ENCODE measurements at regions not wholly inside any gene's neighbourhood (a gene's known extent, or its start where the extent isn't known, plus 50 kb on each side); places are given as distances from the start of the nearest gene placed in this dataset.

- H3K9me3 ChIP-seq (ENCODE audit: low read length), result no peaks in the 10 kb centered on the region
- H3K27me3 ChIP-seq (ENCODE audit: low read length), result no peaks in the 10 kb centered on the region; the same call in 1 of the 2 replicates
- peak overlapping the region; percentile 63; the same call in 1 of the 2 replicates for H2AFZ ChIP-seq (ENCODE audit: low read length)
- H3K9me2 ChIP-seq (replicated peaks; ENCODE audit: insufficient read depth, low read length), result no peaks in the 10 kb centered on the region
- H3K79me2 ChIP-seq (ENCODE audit: low read length), result no peaks in the 10 kb centered on the region
- H3K9ac ChIP-seq (ENCODE audit: low read length), result no peak overlapping the region
- no peak overlapping the region for H3K27ac ChIP-seq (ENCODE audit: low read length)
- no peaks in the 10 kb centered on the region for H3K36me3 ChIP-seq (ENCODE audit: insufficient read depth, low read length)
- peaks cover 13% of the 10 kb centered on the region for H3K4me1 ChIP-seq (ENCODE audit: low read length)
- H4K20me1 ChIP-seq (ENCODE audit: insufficient read depth, low read depth, low read length), result no peaks in the 10 kb centered on the region
- no peak overlapping the region for H3K4me2 ChIP-seq (ENCODE audit: low read depth, low read length, poor library complexity, severe bottlenecking)
- no peak overlapping the region for H3K4me3 ChIP-seq (ENCODE audit: low read length)
- DNase-seq, result no peak
Observed at GRCh38 chr15:66832664-66833063, 130.6 kb downstream of the SMAD6 start.

DNA sequence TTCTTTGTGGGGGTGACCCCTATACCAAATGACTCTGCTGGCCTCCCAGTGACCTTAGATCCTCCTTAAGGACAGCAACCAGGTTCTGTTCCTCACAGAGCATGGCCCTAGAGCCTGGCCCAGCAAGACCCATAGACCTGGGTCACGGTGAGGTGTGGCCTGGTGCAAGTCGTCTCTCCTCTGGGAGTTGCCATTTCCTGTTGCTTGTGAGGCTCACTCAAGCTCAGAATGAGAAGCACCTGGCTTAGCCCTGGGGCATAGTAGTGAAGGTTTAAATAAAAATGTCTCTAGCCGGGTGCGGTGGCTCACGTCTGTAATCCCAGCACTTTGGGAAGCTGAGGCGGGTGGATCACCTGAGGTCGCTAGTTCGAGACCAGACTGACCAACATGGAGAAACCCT, 131.3 kb downstream of the SMAD6 start:
- Histone ChIP-seq H2AFZ (ENCODE audit: low read length) (peak overlapping the region; percentile 63; the same call in 1 of the 2 replicates), H3K36me3 (ENCODE audit: insufficient read depth, low read length) (no peaks in the 10 kb centered on the region), H3K4me2 (ENCODE audit: low read depth, low read length, poor library complexity, severe bottlenecking) (no peak overlapping the region), H3K27me3 (ENCODE audit: low read length) (no peaks in the 10 kb centered on the region; the same call in 1 of the 2 replicates), H3K4me3 (ENCODE audit: low read length) (no peak overlapping the region), H3K27ac (ENCODE audit: low read length) (no peak overlapping the region), H3K9me2 (replicated peaks; ENCODE audit: insufficient read depth, low read length) (no peaks in the 10 kb centered on the region), H3K4me1 (ENCODE audit: low read length) (peaks cover 13% of the 10 kb centered on the region), H3K9ac (ENCODE audit: low read length) (0 out of 2 replicates have a peak overlapping the region, but pooled peaks have one; percentile 17), H4K20me1 (ENCODE audit: insufficient read depth, low read depth, low read length) (no peaks in the 10 kb centered on the region), H3K79me2 (ENCODE audit: low read length) (no peaks in the 10 kb centered on the region), H3K9me3 (ENCODE audit: low read length) (no peaks in the 10 kb centered on the region)
- DNase-seq, result peak; percentile 61

- no peak overlapping the region for H3K4me2 ChIP-seq (ENCODE audit: low read depth, low read length, poor library complexity, severe bottlenecking)
- H3K79me2 ChIP-seq (ENCODE audit: low read length), result no peaks in the 10 kb centered on the region
- no peak overlapping the region for H2AFZ ChIP-seq (ENCODE audit: low read length)
- H3K4me1 ChIP-seq (ENCODE audit: low read length), result peaks cover 13% of the 10 kb centered on the region
- DNase-seq, result no peak
- H3K4me3 ChIP-seq (ENCODE audit: low read length), result no peak overlapping the region
- no peaks in the 10 kb centered on the region for H3K9me3 ChIP-seq (ENCODE audit: low read length)
- no peak overlapping the region for H3K9ac ChIP-seq (ENCODE audit: low read length)
- H4K20me1 ChIP-seq (ENCODE audit: insufficient read depth, low read depth, low read length), result no peaks in the 10 kb centered on the region
- no peaks in the 10 kb centered on the region for H3K36me3 ChIP-seq (ENCODE audit: insufficient read depth, low read length)
- H3K9me2 ChIP-seq (replicated peaks; ENCODE audit: insufficient read depth, low read length), result no peaks in the 10 kb centered on the region
- no peaks in the 10 kb centered on the region; the same call in 1 of the 2 replicates for H3K27me3 ChIP-seq (ENCODE audit: low read length)
- H3K27ac ChIP-seq (ENCODE audit: low read length), result no peak overlapping the region
Observed at GRCh38 chr15:66833803-66834202, 131.8 kb downstream of the SMAD6 start.

GRCh38 chr15:66834881-66835878, 133.1 kb downstream of the SMAD6 start:
- no peaks in the 10 kb centered on the region for H3K9me3 ChIP-seq (ENCODE audit: low read length)
- DNase-seq, result no peak
- no peak overlapping the region for H3K9ac ChIP-seq (ENCODE audit: low read length)
- H3K36me3 ChIP-seq (ENCODE audit: insufficient read depth, low read length), result no peaks in the 10 kb centered on the region
- H4K20me1 ChIP-seq (ENCODE audit: insufficient read depth, low read depth, low read length), result no peaks in the 10 kb centered on the region
- H3K79me2 ChIP-seq (ENCODE audit: low read length), result no peaks in the 10 kb centered on the region
- no peak overlapping the region for H3K4me3 ChIP-seq (ENCODE audit: low read length)
- no peaks in the 10 kb centered on the region for H3K9me2 ChIP-seq (replicated peaks; ENCODE audit: insufficient read depth, low read length)
- H3K27ac ChIP-seq (ENCODE audit: low read length), result no peak overlapping the region
- no peak overlapping the region for H2AFZ ChIP-seq (ENCODE audit: low read length)
- peaks cover 13% of the 10 kb centered on the region for H3K4me1 ChIP-seq (ENCODE audit: low read length)
- H3K27me3 ChIP-seq (ENCODE audit: low read length), result no peaks in the 10 kb centered on the region; the same call in 1 of the 2 replicates
- H3K4me2 ChIP-seq (ENCODE audit: low read depth, low read length, poor library complexity, severe bottlenecking), result no peak overlapping the region

GRCh38 chr15:66836231-66837030, 134.4 kb downstream of the SMAD6 start:
- Histone ChIP-seq H4K20me1 (ENCODE audit: insufficient read depth, low read depth, low read length) (no peaks in the 10 kb centered on the region), H2AFZ (ENCODE audit: low read length) (no peak overlapping the region), H3K27me3 (ENCODE audit: low read length) (no peaks in the 10 kb centered on the region; the same call in 1 of the 2 replicates), H3K9me3 (ENCODE audit: low read length) (no peaks in the 10 kb centered on the region), H3K36me3 (ENCODE audit: insufficient read depth, low read length) (no peaks in the 10 kb centered on the region), H3K4me1 (ENCODE audit: low read length) (peaks cover 13% of the 10 kb centered on the region), H3K79me2 (ENCODE audit: low read length) (no peaks in the 10 kb centered on the region), H3K27ac (ENCODE audit: low read length) (no peak overlapping the region), H3K9me2 (replicated peaks; ENCODE audit: insufficient read depth, low read length) (no peaks in the 10 kb centered on the region), H3K4me3 (ENCODE audit: low read length) (no peak overlapping the region), H3K4me2 (ENCODE audit: low read depth, low read length, poor library complexity, severe bottlenecking) (no peak overlapping the region), H3K9ac (ENCODE audit: low read length) (no peak overlapping the region)
- DNase-seq, result no peak

GRCh38 chr15:66838202-66838601, 136.2 kb downstream of the SMAD6 start:
- no peak for DNase-seq
- Histone ChIP-seq H3K9me2 (replicated peaks; ENCODE audit: insufficient read depth, low read length) (no peaks in the 10 kb centered on the region), H3K4me2 (ENCODE audit: low read depth, low read length, poor library complexity, severe bottlenecking) (no peak overlapping the region), H3K36me3 (ENCODE audit: insufficient read depth, low read length) (no peaks in the 10 kb centered on the region), H3K4me1 (ENCODE audit: low read length) (peaks cover 8% of the 10 kb centered on the region), H3K79me2 (ENCODE audit: low read length) (no peaks in the 10 kb centered on the region), H4K20me1 (ENCODE audit: insufficient read depth, low read depth, low read length) (no peaks in the 10 kb centered on the region), H3K9me3 (ENCODE audit: low read length) (no peaks in the 10 kb centered on the region), H3K9ac (ENCODE audit: low read length) (no peak overlapping the region), H3K4me3 (ENCODE audit: low read length) (no peak overlapping the region), H3K27me3 (ENCODE audit: low read length) (no peaks in the 10 kb centered on the region; the same call in 1 of the 2 replicates), H2AFZ (ENCODE audit: low read length) (no peak overlapping the region), H3K27ac (ENCODE audit: low read length) (no peak overlapping the region)

GRCh38 chr15:66838671-66839239, 136.7 kb downstream of the SMAD6 start:
- Histone ChIP-seq H3K27me3 (ENCODE audit: low read length) (no peaks in the 10 kb centered on the region; the same call in 1 of the 2 replicates), H3K79me2 (ENCODE audit: low read length) (no peaks in the 10 kb centered on the region), H3K9me3 (ENCODE audit: low read length) (no peaks in the 10 kb centered on the region), H3K4me2 (ENCODE audit: low read depth, low read length, poor library complexity, severe bottlenecking) (no peak overlapping the region), H3K36me3 (ENCODE audit: insufficient read depth, low read length) (no peaks in the 10 kb centered on the region), H3K4me1 (ENCODE audit: low read length) (peaks cover 3% of the 10 kb centered on the region), H2AFZ (ENCODE audit: low read length) (no peak overlapping the region), H3K27ac (ENCODE audit: low read length) (no peak overlapping the region), H4K20me1 (ENCODE audit: insufficient read depth, low read depth, low read length) (no peaks in the 10 kb centered on the region), H3K4me3 (ENCODE audit: low read length) (no peak overlapping the region), H3K9ac (ENCODE audit: low read length) (no peak overlapping the region), H3K9me2 (replicated peaks; ENCODE audit: insufficient read depth, low read length) (no peaks in the 10 kb centered on the region)
- DNase-seq, result peak; percentile 69

Measured in Karpas-422 (cell line).